ENCODE measurements at regions not wholly inside any gene's neighbourhood (a gene's known extent, or its start where the extent isn't known, plus 50 kb on each side); places are given as distances from the start of the nearest gene placed in this dataset.

DNA sequence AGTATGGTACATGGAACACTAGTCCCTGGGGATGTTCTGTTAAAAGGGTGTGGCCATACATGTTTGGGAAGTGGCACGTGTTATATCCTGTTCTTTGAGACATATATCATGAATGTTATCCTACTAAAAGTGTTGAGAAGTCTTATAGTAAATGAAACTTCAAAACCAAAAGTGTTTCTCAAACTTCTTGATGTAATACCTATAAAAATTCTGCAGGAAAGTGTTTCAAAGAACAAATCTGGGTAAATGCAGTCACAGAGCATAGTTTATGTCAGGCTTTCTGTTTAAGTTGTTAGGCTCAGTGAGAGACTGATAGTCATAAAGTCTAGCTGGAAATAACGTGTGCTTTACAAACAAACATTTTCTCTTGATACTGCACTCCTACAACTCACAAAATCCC, 273.7 kb downstream of the KIF20B start:
- Histone ChIP-seq H3K27ac (no peak overlapping the region), H3K9me3 (no peaks in the 10 kb centered on the region), H3K4me3 (no peak overlapping the region), H3K27me3 (no peaks in the 10 kb centered on the region), H3K4me1 (no peaks in the 10 kb centered on the region), H3K36me3 (no peaks in the 10 kb centered on the region)
- TF ChIP-seq, protein P1, sequence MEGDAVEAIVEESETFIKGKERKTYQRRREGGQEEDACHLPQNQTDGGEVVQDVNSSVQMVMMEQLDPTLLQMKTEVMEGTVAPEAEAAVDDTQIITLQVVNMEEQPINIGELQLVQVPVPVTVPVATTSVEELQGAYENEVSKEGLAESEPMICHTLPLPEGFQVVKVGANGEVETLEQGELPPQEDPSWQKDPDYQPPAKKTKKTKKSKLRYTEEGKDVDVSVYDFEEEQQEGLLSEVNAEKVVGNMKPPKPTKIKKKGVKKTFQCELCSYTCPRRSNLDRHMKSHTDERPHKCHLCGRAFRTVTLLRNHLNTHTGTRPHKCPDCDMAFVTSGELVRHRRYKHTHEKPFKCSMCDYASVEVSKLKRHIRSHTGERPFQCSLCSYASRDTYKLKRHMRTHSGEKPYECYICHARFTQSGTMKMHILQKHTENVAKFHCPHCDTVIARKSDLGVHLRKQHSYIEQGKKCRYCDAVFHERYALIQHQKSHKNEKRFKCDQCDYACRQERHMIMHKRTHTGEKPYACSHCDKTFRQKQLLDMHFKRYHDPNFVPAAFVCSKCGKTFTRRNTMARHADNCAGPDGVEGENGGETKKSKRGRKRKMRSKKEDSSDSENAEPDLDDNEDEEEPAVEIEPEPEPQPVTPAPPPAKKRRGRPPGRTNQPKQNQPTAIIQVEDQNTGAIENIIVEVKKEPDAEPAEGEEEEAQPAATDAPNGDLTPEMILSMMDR (IDR thresholded peaks at IDR 0.05) = no peak
- no peak for DNase-seq (ENCODE audit: low spot score in 2 of 2)
- intact Hi-C loops (cut with DNase I) = no loop called here

DNA sequence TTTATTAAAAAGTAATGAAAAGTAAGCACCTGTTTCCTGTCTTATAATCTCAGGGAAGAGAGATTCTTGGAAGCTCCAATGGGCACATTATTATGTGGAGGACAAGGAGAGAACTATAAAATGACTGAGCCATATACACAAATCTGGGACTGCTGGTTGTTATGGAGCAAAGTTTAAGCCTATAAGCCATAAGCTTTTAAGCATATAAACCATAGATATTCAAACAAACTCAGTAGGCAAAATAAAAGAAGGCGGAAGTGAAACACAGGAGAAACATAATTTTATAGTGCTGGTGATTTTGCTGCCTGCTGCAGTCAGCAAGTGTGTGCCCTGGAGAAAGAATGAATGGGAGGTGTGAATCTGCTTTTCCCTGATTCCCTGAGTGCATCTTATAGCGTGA, 274.4 kb downstream of the KIF20B start:
- no peaks in the 10 kb centered on the region for H3K9me3 ChIP-seq
- TF ChIP-seq, protein P1 (IDR thresholded peaks at IDR 0.05) = no peak
- intact Hi-C loops (cut with DNase I) = no loop called here
- no peak for DNase-seq (ENCODE audit: low spot score in 2 of 2)
- no peak overlapping the region for H3K4me3 ChIP-seq
- no peaks in the 10 kb centered on the region for H3K27me3 ChIP-seq
- H3K4me1 ChIP-seq = no peaks in the 10 kb centered on the region
- H3K36me3 ChIP-seq = no peaks in the 10 kb centered on the region
- no peak overlapping the region for H3K27ac ChIP-seq

DNA sequence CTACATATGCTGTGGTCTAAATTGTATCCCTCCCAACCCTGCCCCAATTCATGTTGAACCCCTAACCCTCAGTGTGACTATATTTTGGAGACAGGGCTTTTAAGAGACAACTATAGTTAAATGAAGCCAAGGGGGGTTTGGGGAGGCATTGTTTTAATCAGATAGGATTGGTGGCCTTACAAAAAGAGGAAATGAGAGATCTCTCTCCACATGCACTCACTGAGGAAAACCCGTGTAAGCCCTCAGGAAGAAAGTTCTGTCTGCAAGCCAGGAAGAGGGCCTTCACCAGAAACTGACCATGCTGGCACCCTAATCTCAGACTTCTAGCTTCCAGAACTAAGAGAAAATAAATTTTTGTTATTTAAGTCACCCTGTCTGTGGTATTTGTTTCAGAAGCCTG, 276.7 kb downstream of the KIF20B start:
- TF ChIP-seq, protein P1 (IDR thresholded peaks at IDR 0.05) = no peak
- H3K36me3 ChIP-seq = no peaks in the 10 kb centered on the region
- H3K4me3 ChIP-seq = no peak overlapping the region
- H3K4me1 ChIP-seq = no peaks in the 10 kb centered on the region
- DNase-seq (ENCODE audit: low spot score in 2 of 2) = no peak
- no peak overlapping the region for H3K27ac ChIP-seq
- H3K9me3 ChIP-seq = no peaks in the 10 kb centered on the region
- no peaks in the 10 kb centered on the region for H3K27me3 ChIP-seq
- intact Hi-C loops (cut with DNase I) = no loop called here

DNA sequence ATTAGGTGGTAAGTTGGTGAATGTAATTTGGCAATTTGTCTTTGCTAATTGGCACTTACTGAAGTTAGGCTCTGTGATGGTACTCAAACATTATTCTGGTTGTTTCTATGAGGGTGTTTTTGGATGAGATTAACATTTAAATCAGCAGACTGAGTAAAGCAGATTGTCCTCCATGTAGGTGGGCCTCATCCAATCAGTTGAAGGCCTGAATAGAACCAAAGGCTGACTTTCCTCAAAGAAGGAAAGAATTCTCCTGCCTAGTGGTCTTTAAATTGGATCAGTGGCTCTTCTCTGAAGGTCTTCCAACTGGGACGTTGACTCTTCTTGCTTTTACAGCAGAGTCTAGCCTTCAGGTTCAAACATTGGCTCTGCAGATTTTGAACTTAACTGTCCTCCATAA, 278.3 kb downstream of the KIF20B start:
- H3K36me3 ChIP-seq = no peaks in the 10 kb centered on the region
- no peak overlapping the region for H3K4me3 ChIP-seq
- H3K27me3 ChIP-seq = no peaks in the 10 kb centered on the region

DNA sequence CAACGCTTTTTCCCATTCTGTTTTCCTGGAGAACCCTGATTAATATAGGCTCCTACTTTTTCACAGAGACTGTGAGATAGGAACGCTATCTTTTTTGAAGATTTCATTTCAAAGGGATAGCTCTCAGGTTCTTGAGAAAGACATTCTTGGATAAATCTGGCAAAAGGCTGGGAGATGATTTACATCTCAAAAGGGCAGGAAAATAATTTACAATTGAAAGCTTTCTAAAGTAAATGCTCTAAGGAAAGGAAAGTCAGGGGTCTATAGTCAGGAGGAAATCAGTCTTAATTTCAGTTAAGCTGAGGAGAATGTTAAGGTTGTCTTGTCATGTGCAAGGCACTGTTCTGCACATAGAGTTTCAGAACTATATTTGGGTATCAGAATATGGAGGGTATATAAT, 278.8 kb downstream of the KIF20B start:
- Histone ChIP-seq H3K27me3 (no peaks in the 10 kb centered on the region), H3K36me3 (no peaks in the 10 kb centered on the region), H3K9me3 (no peaks in the 10 kb centered on the region), H3K4me1 (no peaks in the 10 kb centered on the region), H3K27ac (no peak overlapping the region), H3K4me3 (no peak overlapping the region)
- intact Hi-C loops (cut with DNase I) = no loop called here
- no peak for DNase-seq (ENCODE audit: low spot score in 2 of 2)
- TF ChIP-seq, protein P1 (IDR thresholded peaks at IDR 0.05) = no peak

More for the DNA sequence above, 278.3 kb downstream of the KIF20B start:
- no peak for DNase-seq (ENCODE audit: low spot score in 2 of 2)
- TF ChIP-seq, protein P1 (IDR thresholded peaks at IDR 0.05) = no peak
- H3K9me3 ChIP-seq = no peaks in the 10 kb centered on the region
- H3K4me1 ChIP-seq = no peaks in the 10 kb centered on the region
- H3K27ac ChIP-seq = no peak overlapping the region
- intact Hi-C loops (cut with DNase I) = no loop called here

DNA sequence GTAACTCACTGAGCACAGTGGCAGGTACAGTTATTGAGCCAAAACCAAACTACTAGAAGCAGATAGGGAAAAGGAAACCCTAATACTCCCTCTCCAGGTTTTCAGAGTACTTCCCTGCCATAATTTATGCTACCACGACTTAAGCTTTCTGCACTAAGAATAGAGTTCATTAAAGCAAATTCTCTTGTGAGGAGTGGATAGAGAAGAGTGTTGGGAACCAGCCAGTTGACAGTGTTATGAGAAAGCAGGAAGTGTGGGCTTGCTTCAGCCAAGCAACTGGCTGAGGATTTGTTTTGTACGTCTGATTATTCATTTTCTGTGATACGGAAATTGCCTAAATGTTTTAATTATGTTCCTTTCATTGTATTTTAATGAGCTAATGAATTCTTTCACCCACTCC, 280.5 kb downstream of the KIF20B start:
- no peaks in the 10 kb centered on the region for H3K36me3 ChIP-seq
- DNase-seq (ENCODE audit: low spot score in 2 of 2) = no peak
- TF ChIP-seq, protein P1 (IDR thresholded peaks at IDR 0.05) = no peak
- no peak overlapping the region for H3K4me3 ChIP-seq
- H3K9me3 ChIP-seq = no peaks in the 10 kb centered on the region
- H3K27ac ChIP-seq = no peak overlapping the region
- H3K27me3 ChIP-seq = no peaks in the 10 kb centered on the region
- H3K4me1 ChIP-seq = no peaks in the 10 kb centered on the region
- intact Hi-C loops (cut with DNase I) = no loop called here
